Activated CD8-positive, alpha-beta memory T cell treated with anti-CD3 and anti-CD28 coated beads for 24 hours (primary cell): ENCODE measurements at regions not wholly inside any gene's neighbourhood (a gene's known extent, or its start where the extent isn't known, plus 50 kb on each side); places are given as distances from the start of the nearest gene placed in this dataset.

Source experiments
- DNase-seq: peaks from one replicate; pipeline ENCODE4 v3.0.0-alpha.2; 2020

DNA sequence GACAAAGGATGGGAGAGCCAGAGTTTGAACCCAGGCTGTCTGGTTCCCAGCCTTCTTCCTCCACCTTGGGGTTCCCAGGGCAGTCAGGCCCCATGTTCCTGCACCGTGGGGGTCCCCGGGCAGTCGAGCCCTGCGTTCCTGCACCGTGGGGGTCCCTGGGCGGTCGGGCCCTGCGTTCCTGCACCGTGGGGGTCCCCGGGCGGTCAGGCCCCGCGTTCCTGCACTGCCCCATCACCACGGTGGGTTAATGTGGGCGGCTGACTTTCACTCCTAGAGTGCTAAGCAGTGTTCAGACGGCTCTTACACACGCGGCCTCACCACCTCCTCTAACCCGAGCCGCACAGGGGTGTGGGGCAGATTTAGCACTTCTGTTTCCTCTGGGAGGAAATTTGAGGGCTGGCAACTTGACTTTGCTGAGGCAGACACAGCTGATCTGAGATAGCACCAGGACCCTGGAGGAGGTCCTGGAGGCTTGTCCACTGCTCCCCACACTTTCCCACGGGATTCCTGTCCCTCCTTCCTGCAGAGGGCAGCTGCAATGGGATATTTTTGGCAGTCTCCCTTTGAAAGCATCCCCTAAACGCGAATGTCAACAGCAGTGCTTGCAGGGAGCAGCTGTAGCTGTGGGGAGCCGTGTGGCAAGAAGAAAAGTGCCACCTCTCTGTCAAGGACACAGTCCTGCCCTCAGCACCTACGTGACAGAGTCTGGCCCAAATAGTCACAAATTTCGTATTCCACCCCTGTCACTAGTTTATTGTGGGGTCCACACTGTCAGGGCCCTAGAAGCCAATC, 239.4 kb downstream of the TEX29 start:
- no peak for DNase-seq

GRCh38 chr13:111561091-111561781, 240.8 kb downstream of the TEX29 start:
- no peak for DNase-seq

- DNase-seq: no peak
These were observed 242.3 kb downstream of the TEX29 start for GRCh38 chr13:111562716-111563115.

GRCh38 chr13:111564606-111565005, 244.2 kb downstream of the TEX29 start:
- DNase-seq: no peak

DNA sequence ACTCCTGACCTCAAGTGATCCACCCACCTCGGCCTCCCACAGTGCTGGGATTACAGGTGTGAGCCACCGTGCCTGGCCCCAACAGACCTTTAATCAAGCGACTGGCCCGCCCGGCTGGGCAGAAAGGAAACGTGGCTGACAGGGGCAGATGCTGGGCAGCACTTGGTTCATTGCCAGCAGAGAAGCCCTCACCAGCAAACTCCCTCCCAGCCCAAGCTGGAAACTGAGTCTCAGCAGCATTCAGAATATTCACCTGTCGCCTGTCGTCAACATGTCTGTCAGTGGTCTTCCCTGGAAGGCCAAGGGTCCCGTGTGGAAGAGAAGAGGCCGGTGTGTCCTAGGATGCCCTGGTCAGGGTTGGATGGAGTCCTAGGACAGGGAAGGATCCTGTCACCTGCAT, 245.0 kb downstream of the TEX29 start:
- no peak for DNase-seq

DNA sequence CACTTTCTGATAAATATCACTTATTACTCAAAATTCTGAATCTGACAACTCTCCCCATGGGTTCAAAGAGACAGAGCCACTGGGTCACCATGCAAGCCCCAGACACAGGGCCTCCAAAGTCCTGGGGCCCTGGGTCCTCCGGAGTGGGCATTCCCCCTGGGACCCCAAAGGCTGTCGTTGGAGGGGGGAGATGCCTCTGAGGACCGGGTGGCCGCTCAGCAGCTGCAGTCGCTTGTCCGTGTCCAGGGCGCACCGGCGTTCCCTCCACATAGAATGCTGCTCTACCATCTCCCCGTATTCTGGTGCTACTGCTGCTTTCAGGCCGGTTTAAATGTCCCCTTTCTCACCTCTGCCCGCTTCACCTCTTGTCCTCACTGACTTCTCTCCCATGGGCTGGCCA, 246.1 kb downstream of the TEX29 start:
- no peak for DNase-seq

- DNase-seq: no peak
These were observed 247.2 kb downstream of the TEX29 start for GRCh38 chr13:111567637-111568036.

GRCh38 chr13:111568290-111568689, 247.8 kb downstream of the TEX29 start:
- no peak for DNase-seq

DNA sequence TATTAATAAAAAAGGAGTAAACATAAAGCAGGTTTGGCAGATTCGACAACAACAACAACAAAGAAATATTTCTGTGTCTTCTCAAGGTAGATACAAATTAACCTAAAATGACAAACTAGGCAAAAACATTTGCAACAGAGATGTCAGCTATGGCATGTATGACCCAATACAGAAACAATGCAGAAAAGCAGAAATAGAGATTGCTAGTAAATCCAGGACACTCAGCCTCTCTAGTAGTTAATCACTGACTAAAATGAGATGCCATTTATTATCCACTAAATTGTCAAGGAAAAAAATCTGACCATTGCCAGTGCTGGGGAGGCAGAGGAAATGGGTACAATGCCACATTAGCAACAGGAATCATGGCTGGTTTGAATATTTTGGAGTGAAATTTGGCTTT, 250.5 kb downstream of the TEX29 start:
- no peak for DNase-seq

GRCh38 chr13:111572956-111573761, 252.7 kb downstream of the TEX29 start:
- no peak for DNase-seq

GRCh38 chr13:111573801-111574200, 253.4 kb downstream of the TEX29 start:
- no peak for DNase-seq

- no peak for DNase-seq
These were observed 254.8 kb downstream of the TEX29 start for GRCh38 chr13:111575276-111575675.

DNA sequence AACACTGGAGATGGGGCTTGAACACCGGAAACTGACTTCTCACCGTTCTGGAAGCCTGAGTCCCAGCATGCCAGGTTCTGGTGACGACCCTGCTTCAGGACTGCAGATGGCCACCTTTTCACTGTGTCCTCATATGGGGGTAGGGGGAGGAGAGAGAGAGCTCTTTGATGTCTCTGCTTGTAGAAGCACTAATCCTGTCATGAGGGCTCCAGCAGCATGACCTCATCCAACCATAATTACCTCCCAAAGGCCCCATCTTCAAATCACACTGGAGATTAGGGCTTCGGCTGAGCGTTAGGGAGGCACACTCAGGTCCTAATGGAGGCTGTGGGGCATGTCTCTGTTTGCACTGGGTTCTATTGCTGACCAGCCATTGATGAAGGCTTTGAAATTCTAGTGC, 255.3 kb downstream of the TEX29 start:
- DNase-seq: no peak

- DNase-seq: no peak
These were observed 256.9 kb downstream of the TEX29 start for GRCh38 chr13:111577208-111577828.

DNA sequence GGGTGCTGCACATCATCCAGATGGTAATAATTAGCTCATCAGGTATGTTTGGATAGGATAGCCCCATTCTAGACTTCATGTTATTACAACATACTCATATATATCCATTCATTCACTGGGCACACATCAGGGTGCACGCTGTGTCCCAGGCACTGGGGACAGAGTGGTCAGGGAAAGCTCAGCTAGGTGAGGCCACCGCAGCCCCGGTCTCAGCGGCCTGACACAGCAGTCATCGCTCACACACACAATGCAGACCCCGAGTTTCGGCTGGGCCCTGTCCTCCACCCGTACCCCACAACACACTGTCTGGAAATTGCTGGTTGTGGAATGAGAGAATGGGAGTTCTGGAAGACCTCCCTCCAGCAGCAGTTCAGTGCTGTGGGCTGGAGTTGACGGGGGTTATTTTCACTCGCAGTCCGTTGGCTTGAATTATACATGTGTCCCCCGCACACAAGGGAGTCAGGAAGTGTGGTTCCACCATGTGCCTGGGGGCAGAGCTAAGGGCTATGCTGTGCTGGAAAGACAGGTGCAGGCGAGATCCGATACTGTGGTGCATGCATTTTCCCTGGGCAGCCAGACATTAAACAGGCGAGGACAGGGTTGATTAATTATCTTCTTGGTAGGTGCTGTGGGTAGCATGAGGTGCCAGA, 257.6 kb downstream of the TEX29 start:
- DNase-seq: no peak

DNA sequence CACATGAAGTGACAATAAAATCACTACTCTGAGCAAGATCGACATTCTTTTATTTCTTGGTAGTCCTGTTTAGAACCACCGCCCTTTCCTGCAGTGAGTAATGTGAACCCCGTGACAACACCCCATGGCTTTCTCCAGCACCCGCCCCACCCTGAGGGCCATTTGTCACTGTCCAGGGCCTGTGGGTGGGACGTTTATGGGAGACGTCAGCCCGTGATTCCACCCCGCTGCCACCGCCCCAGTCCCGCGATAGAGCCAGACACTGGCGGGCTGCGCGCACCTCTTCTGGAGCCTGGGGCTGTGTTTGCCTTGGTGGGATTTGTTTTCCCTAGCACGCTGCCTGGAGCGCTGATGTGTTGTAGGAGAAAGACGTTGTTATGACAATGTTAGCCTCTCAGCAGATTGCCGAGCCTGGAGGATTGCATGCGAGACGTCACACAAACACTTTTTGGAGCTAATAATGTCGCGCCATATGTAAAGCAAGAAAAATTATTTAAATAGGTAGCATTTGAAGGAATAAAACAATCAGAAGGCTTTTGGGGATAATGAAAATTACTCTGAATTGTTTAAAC, 263.7 kb downstream of the TEX29 start:
- DNase-seq: no peak

DNA sequence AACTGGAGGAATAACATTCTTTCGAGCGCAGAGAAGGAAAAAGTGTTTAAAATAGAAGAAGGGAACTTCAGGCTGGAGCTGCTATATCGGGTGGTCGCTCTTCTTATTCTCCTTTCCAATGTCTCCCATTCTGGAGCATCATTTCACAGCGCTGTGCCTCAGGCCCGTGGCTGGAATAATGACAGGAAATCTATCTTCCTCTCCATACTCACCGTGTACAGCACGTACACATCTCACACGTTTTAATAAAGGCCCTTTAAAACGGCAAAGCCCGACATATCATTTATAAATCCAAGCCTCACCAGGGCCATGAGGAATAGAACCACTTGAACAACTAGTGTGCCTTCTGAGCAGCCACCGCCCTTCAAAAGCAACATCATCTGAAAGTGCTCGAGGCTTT, 264.4 kb downstream of the TEX29 start:
- no peak for DNase-seq

GRCh38 chr13:111586291-111586690, 265.8 kb downstream of the TEX29 start:
- DNase-seq: no peak

DNA sequence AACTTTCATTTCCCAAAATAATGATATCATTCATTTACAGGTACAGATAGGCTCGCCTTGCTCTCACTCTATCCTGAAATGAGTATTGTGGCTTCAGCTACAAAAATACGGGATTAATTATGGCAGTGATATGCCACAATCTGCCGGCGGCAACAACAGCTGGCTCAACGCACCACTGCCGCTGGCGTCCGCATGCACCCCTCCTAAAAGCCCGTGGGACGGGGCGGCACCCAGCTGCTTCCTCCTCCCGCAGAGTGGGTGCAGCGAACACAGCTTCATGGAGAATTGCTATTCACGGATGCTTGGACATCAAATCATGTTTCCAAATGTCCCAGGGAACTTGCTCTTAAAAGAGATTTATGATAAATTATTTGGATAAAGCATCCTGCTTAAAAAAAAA, 266.8 kb downstream of the TEX29 start:
- DNase-seq: no peak

DNA sequence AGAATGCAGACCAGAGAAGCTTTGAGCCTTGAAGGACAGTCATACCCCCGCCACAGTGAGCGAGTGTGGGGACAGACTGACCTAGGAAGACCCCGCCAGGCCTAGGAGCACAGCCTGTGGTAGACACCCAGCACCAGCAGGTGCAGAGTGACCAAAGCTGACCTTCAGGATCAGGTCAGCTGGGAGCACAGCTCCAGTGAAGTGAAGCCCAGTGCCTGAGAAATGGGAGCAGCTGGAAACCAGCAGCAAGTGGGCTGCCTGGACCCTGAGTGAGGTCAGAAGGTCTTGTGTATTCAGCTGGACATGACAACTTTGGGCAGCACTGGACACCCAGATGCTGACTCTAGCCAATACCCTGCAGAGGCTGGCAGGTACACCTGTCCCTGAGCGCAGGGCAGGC, 268.9 kb downstream of the TEX29 start:
- no peak for DNase-seq

- DNase-seq: no peak
These were observed 269.6 kb downstream of the TEX29 start for GRCh38 chr13:111589992-111590391.

DNA sequence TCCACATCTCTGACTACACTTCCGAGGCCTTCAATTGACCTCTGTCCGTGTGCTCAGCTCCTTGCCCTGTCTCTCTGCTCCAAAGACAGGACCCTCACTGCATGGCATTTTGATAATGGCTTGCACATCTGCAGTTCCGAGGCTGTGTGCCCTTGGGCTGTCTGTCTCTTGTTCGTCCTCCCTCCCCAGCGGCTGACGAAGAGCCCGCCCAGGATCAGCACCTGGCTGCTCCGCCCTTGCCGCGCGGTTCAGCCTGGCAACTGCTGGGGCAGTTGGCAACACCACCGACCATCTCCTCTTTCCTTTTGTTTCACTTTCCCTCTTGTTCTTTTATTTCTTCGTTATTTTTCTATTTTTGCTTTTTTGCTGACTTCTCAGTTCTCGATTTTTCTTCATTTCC, 270.4 kb downstream of the TEX29 start:
- DNase-seq: no peak
